Cerebellar cortex (tissue), 1 donor: ENCODE measurements at regions not wholly inside any gene's neighbourhood (a gene's known extent, or its start where the extent isn't known, plus 50 kb on each side); places are given as distances from the start of the nearest gene placed in this dataset.
"Not testable (repeated sequence)": the region's sequence is repeated elsewhere in the genome, so short reads cannot be mapped to it uniquely, and the experiment has no call there.

Source experiments
- DNase-seq: peaks from one replicate; pipeline ENCODE4 v3.0.0-alpha.2; 2015; ENCODE audit warnings: low spot score

DNA sequence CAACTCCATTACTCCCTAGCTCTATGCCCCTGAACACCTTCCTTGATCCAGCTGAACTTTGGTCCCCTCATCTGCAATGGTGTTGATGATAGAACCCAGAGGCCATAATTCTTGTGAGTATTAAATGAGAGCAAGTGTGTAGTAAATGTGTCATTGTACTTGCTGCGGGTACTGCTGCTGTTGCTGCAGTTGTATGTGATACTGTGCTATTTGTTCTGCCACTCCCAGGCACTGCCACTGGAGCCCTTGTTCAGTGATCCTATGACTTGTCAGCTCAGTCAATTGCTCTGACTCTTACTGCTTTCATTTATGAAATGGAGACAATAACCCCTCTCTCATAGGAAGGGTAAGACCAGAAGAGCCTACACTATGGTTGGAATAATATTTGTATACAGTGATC lies 136.9 kb upstream of the PLGLB2 start:
- not testable (repeated sequence) for DNase-seq

DNA sequence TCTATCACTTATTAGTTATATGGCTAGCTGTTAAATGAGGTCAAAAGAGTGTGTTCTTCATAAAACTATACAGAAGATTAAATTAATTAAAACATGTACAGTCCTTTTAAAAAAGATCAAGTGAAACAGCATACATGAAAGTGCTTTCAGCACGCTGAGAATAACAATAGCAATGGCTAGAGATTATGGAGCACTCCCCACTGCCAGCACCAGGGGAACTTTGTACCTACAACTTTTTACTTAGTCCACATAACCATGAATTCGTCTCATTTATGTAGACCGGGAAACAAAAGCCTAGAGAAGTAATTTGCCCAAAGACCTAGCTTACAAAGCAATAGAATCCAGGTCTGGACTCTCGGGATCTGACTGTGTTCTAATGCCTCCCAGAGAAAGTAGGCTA lies 136.5 kb upstream of the PLGLB2 start:
- DNase-seq = not testable (repeated sequence)

DNA sequence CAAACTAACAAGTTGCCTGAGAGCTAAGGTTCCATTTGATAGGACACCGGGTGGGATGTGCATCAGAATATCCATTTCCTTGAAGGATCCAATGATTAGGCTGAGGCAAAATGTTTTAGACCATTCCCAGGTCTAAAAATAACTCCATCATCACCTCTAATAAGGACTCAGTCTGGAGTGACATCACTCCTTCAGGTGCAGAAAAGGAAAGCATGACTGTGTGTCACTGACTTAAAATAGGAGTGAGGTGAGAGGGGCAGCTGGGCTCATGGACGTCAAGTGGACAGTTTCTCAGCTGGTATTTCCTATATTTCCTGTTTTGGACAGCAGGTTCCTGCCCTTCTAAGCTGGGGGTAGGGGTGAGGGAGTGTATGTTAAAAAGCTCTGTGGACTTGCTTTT lies 135.9 kb upstream of the PLGLB2 start:
- DNase-seq = not testable (repeated sequence)

DNA sequence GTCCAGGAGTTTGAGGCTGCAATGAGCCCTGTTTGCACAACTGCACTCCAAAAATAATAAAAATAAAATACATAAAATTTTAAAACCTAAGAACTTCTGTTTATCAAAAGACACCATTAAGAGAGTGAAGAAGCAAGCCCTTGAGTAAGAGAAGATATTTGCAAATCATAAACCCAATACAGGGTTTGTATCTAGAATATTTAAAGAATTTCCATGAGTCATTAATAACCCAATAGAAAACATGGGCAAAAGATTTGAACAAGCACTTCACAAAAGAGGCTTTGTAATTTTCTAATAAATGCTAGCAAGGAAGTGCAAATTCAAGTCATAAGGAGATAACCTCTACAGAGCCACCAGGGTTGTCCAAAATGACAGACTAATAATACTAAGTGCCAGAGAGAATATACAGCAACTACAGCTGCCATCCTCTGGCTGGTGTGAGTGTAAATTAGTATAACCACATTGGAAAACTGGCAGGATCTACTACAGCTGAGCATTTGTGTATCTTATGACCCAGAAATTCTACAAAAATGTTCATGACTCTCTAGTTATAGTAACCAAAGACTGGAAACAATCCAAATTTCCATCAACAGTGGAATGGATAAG lies 133.0 kb upstream of the PLGLB2 start:
- not testable (repeated sequence) for DNase-seq

DNA sequence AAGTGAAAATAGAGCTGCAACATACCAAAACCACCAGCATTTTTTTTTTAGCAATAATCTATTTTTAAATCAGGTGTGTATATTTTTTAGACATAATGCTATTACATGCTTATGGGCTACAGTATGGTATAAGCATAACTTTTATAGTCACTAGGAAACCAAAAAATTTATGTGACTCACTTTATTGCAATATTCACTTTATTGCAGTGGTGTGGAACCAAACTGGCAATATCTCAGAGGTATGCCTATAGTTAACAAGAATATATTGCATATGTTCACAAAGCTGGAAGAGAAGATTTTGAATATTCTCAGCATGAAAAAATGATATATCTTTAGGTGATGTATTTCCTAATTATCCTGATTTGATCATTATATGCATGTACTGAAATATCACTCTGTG lies 128.8 kb upstream of the PLGLB2 start:
- DNase-seq = not testable (repeated sequence)

DNA sequence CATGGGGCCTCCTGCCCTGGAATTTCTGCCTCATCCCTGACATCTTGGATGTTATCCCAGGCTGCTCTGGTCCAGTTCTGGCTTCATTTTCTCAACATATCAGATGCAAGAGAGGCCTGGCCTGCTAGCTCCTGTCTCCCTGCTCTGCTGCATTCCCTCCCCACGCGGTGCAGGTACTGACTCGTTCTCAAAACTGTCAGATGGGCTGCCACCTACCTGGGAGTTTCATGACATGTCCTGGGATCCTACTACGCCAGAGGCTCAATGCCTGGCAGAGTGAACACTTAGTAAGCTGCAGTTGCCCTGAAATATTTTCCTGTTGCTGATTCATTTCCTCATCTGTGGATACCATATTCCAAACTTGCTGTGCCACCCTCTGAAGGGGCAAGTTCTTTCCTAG lies 126.7 kb upstream of the PLGLB2 start:
- not testable (repeated sequence) for DNase-seq

DNA sequence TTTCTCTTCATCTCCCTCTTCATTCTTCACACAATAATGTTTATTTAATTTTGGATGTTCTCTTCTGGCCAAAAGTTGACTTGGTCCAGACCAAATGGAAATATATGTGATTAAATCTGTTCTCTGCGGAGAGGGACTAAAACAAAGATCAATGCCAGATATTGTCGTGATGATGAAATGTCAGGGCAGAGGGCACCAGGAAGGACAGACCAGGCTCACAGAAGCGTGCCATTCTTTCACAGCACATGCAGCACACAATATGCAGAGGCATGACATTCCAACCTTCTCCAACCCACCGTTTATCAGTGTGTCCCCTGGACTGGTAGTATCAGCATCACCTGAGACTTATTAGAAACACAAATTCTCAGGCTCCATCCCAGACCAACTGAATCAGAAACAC lies 125.2 kb upstream of the PLGLB2 start:
- DNase-seq = not testable (repeated sequence)

DNA sequence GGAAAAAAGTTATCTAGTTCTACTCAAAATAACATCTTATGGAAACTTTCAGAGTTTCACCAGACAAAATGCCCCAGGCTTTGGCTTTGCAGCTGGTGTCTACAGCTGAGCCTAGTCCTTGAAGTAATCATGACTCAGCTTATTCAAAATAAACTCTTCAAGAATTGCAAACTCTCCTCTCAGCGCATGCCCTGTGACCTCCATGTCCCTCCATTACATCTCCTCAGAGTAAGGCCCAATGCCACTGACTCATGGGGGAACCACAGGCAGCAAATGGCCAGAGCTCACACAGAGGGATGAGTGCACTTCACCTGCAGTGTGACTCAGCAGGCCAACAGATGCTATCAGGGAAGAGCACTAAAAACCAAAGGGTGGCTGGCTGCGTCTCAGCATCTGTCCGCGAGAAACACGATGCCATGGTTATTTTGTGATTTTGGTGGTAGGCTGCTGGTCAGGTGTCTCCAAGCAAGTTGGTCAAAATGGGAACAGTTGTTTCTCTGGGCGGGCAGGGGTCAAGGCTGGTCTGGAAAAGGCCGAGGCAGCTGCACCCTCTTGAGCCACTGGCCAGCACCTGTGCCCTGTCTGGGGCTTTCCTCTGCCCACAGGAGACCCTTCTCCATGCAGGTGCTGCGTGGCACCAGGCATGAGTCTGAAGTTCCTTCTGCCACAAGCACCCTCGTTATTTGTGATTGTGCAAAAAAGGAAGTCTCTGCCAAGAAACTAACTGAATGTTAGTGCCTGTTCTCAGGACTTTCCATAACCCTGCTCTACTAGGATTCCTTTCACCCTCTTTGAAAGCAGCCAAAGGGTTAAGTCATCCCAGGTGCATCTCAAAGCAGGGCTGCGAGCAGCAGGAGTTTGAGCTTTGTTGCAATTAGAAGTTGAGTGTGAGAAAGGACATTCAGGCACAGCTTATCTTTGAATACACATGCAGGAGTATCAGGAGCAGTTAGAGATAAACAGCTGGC lies 118.1 kb upstream of the PLGLB2 start:
- not testable (repeated sequence) for DNase-seq

DNA sequence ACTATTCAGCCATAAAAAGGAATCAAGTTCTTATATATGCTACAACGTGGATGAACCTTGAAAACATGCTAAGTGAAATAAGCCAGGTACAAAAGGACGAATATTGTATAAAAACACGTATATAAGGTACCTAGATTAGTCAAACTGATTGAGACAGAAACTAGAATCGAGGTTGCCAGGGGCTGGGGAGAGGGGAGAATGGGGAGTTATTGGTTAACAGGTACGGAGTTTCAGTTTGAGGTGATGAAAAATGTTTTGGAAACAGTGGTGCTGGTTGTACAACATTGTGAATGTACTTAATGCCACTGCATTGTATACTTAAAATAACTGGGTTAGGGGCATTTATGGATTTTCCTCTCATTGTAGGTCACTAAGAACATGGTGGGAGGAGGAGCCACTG lies 117.0 kb upstream of the PLGLB2 start:
- not testable (repeated sequence) for DNase-seq

DNA sequence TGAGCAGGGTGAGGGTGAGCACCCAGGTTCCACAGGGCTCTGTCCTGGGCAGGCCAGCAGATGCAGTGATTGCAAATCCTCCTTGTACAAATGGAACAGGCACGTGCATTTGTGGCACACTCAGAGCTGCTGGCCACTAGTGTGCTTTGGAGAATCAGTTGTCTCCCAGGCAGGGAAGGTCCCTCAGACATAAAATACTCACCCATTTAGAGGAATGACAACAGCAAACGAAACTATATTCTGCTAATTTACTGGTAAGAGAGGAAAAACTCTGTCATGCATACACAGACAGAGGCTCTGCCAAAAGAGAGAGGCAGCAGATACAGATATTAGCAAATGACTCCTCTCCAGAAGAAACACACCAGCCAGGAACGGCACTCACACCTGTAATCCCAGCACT lies 116.5 kb upstream of the PLGLB2 start:
- not testable (repeated sequence) for DNase-seq

DNA sequence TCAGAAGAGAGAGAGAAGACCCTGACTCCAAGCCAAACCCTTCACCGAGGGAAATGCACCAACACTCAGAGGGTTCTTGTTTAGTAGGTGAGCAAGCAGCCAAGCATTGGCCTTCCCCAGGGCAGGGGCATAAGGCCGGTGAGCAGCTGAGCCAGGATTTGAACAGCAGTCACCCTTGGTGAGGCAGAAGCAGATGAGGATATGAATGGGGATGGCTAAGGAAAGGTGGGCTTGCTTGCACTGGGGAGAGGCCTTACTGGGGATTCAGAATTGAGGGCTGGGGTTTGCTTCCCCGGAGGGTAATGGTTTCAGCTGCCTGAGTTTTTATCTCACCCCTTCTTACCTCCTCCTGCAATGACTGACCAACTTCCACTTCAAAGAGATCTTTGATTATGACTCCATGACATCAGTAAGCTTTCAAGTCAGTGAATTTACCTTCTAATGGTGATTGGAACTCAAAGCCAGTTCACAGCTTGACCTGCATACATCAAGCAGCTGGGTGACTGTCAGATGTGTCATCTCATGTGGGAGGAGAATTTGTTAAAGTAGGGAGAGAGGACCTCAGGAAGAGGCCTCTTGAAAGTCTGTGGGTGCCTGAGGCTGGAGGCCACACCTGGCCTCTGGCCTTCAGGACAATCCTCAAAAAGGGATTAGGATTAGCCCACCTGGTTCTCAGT lies 114.5 kb upstream of the PLGLB2 start:
- not testable (repeated sequence) for DNase-seq

DNA sequence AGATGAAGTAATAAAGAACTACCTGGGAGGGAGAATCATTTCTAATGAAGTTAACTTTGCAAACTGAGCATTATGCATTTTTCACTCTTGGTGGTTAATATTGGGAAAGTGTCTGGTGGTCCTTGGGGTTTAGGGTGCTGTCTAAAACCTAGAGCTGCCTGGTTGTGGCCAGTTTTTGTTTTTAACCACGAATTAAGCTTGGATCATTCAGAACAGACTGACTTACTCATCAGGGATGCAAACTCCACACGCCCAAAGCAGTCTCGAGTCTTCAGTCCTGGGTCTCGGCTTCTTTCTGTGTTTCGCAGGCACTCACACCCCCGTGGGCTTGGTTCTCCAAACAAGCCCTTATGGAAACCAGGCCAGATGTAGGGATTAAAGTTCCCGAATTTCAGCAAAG lies 113.8 kb upstream of the PLGLB2 start:
- not testable (repeated sequence) for DNase-seq

DNA sequence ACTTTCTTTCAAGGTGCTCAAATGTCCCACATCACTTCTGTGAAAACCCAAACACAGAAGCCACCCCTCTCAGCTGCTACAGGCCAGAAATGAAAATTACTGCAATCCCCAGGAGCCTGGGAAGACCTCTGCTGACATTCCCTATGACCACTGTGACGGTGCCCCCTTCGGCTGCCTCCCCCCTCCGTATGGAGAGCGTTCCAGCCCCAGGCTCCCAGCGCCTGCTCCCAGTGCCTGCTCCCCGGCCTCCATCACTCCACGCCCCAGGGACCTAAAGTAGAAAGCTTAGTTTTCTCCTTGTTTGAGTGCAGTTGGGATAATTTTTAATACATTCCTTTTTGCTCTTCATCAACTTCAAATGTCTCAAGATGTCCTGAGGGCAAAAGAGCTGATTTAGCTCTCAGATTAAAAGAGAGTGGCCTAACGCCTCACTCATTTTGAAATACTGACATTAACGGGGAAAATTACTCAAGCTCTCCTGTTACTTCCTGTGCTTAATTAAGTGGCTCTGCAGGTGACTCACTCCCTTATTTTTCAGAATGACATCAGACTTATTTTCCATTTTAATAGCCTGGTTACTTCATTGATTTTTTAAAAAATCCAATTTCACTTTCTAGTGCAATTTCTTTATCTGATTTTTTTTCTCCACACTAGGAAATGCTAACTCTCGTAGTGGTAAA lies 112.8 kb upstream of the PLGLB2 start:
- DNase-seq = not testable (repeated sequence)

DNA sequence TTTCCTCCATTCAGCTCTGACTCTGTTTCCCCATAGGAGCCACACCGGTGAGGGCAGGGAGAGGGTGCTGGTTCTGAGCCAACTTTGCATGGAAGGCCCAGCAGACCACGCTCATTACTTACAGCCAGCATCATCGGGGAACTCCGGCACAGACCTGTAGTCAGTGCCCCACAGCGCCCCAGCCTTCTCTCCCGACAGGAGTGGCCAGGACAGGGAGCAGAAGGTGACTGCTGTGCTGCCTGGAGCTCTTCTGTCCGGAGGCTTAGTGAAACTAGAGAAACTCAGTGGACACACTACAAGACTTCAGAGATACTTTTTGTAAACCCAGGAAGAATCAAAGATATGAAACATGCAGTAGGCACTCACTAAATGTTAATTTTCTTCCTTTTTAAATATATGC lies 111.6 kb upstream of the PLGLB2 start:
- not testable (repeated sequence) for DNase-seq

DNA sequence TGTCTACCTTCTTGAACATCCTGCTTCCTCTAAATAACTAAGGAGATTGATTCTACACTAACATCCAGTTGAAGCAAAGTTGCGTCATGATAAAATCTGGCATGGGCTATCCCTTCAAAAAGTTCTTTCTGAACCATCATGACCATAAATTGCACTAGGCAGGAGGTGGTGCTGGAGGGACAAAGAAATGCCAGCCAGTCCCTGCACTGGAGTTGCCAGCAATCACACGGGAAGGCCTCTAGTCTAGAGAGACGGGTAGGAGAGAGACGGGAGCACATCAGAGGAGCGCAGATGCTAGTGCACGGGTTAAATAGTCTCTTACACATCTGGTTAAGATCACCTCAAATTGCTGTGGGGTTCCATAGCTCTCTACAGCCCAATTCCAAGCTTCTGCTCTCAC lies 111.2 kb upstream of the PLGLB2 start:
- not testable (repeated sequence) for DNase-seq

DNA sequence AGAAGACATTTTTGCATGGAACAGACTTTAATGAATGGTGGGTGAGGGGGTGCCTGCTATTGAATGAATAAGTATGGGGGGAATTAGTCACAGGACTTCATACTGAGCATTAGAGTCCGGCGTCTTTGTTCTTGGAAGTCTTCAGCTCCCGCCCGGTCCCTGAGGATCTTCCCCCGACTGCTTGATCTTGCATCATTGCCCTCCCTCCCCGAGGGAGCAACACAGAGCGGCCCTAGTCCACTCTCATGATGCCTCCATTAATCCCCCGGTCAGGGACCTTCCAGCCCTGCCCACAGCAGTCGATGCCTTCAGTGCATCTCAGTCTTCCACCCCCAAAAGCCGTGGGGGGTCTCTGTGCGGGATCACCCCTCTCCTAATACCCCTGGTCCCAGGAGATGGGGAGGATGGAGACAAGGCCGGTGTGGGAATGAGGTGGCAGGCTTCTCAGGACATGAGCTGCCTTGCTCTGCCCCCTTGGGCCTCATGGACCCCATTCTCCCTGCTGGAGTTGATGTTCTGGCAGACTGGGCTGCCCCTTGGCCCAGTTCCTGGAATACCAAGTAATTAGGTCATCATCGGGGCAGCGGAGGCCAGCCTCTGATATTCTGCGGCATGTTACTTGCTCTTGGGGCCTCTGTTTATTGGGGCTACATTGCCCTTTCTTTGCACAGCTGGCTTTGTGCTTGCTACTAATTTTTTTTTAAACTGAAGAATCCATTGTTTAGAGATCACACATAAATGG lies 110.5 kb upstream of the PLGLB2 start:
- peak; percentile 4 for DNase-seq

DNA sequence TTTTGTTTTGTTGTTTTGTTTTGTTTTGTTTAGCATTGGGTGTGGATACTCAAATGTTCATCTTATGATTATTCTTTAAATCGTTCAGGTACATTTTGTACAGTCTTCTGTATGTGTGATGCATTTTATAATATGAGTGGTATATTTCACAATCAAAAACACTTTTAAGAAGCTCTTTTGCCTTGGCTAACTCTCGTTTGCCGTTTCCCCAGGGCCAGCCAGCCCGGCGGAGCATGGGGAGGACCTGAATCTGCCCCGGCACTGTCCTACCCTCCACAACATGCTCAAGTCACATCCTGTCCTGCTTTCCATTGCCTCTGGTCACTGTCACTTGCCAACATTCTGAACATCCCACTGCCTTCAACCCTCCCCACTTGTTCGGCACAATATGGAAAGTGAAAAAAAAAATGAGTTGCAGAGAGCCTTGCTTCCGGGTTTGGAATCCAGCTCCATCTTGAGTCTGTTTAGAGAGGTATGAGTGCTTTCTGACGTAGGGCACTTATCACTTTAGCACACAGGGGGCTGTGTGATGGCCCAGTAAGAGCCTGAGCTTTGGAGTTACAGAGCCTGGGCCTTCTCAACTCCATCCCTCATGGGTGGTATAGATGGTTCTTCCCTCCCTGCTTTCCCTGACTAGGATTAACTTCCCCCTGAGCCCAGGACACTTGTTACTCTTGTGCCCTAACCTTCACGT lies 109.6 kb upstream of the PLGLB2 start:
- not testable (repeated sequence) for DNase-seq

DNA sequence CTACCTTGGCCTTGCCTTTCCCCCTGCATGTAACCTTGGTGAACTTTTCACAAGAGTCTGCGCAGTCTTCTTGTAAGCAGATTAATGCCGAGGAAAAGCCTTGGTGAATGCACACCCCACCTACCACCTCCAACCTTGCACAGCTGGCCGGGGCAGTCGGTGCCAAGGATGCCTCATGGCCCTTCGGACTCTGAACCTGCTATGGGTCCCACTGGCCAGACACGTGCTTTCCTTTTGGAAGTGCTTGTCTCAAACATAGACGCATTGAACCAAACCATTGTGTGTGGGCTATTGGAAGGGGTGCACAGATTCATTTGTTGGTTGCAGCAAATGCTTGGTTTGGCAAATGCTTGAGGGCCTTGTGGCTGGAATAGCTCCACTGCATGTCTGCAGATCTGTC lies 109.0 kb upstream of the PLGLB2 start:
- DNase-seq = not testable (repeated sequence)

DNA sequence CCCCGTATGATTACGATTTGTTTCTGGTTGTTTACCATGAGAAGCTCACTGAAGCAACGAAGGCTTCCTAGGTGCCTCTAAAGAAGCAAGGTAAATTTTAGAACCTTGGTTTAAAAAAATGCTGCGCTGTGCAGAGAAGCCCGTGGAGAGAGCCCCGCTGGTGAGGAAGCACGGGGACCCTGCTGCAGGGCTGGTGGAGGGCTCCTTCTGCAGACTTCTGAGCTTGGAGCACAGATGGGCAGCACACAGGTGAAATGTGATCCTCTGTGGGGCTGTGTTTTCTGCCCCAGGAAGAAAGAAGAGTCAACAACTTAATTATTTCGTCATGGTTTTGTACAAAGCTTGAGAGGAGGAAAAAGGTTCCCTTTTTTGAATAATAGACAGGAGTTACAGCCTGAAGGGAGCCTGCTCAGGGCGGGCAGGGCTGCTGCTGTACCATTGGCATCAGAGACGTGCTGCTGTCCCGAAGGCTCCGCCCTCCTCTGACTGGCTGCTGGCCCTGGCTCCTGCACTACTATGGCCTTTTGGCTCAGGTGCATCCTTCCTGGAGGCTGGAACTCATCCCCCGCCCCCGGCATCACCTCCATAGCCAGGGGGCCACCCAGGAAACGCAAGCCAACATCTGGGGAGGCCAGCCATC lies 108.0 kb upstream of the PLGLB2 start:
- not testable (repeated sequence) for DNase-seq

DNA sequence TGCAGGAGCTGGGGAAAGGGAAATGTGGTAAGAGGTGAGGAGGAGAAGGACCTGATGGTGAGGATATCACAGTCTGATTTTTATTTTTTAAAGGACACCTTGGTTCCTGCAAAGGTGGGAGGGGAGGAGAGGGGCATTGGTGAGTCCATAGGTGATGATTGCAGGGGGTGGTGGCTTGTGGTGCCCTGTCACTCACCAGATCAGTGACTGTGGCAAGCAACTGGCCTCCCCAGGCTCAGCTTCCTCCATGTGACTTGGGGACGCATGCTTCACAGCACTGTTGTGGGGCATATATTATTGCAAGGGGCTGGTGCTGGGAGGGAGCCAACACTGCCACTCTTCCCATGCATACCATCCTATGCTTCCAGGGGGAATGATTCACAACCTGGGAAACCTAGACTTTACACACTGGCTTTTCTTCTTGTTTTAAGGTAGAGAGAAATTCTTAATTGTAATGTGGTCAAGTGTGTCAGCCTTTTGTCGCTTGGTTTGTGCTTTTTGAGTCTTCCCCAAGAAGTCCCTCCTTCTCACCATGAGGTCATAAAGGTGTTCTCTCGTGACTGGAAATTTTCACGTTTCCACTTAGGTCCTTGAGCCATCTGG lies 106.8 kb upstream of the PLGLB2 start:
- not testable (repeated sequence) for DNase-seq
